Thoracic aorta (tissue), 2 donors: ENCODE measurements at regions not wholly inside any gene's neighbourhood (a gene's known extent, or its start where the extent isn't known, plus 50 kb on each side); places are given as distances from the start of the nearest gene placed in this dataset.

Experiments
- ATAC-seq: fragments of 150-250 bp; one replicate; pipeline ENCODE4 v1.8.0; 2017; ENCODE audit warnings: low read depth; ENCODE audit not compliant: insufficient number of reproducible peaks, low FRiP score
- DNase-seq: peaks from one replicate; pipeline ENCODE4 v3.0.0-alpha.2; 2020; ENCODE audit warnings: low spot score
- H3K27ac ChIP-seq, 2 donors: fragments of 200-600 bp; sonication (generic); 1 replicate in 1 of 2; 2 replicates in 1 of 2; pipeline ENCODE4 v1.5.1; 2016; ENCODE audit warnings: mild to moderate bottlenecking in 2 of 2, moderate library complexity in 2 of 2
- H3K27me3 ChIP-seq: fragments of 200-600 bp; sonication (generic); replicated peaks from 2 replicates; pipeline ENCODE4 v1.6.0; 2016; ENCODE audit warnings: mild to moderate bottlenecking; ENCODE audit not compliant: insufficient read depth
- H3K36me3 ChIP-seq: fragments of 200-600 bp; sonication (generic); one replicate; pipeline ENCODE4 v1.5.1; 2016
- H3K4me1 ChIP-seq, 2 donors: fragments of 200-600 bp; sonication (generic); 1 replicate in 1 of 2; 2 replicates in 1 of 2; pipeline versions ENCODE4 v1.5.1 to v1.6.0; 2016; ENCODE audit warnings: low read depth in 2 of 2, mild to moderate bottlenecking in 1 of 2; ENCODE audit not compliant: control insufficient read depth in 1 of 2
- H3K4me3 ChIP-seq: fragments of 200-600 bp; sonication (generic); 2 replicates; pipeline ENCODE4 v1.5.1; 2016; ENCODE audit warnings: mild to moderate bottlenecking
- H3K9me3 ChIP-seq: fragments of 200-600 bp; sonication (generic); 2 replicates; pipeline ENCODE4 v1.5.1; 2016
- CTCF ChIP-seq: fragments of 200-600 bp; sonication (generic); IDR thresholded peaks from one replicate; pipeline ENCODE4 v1.5.1; 2019; ENCODE audit warnings: antibody characterized with exemption

- Histone ChIP-seq H3K27me3 (no peaks in the 10 kb centered on the region), H3K27ac (no peak overlapping the region), H3K4me3 (no peak overlapping the region), H3K9me3 (peaks cover 3% of the 10 kb centered on the region), H3K36me3 (no peaks in the 10 kb centered on the region), H3K4me1 (no peaks in the 10 kb centered on the region)
- no peak for ATAC-seq
- TF ChIP-seq CTCF, result no peak
- no peak for DNase-seq
Measured at GRCh38 chr10:130472236-130472635, 336.0 kb downstream of the GLRX3 start.

GRCh38 chr10:130474591-130474990, 338.4 kb downstream of the GLRX3 start:
- Histone ChIP-seq H3K27me3 (no peaks in the 10 kb centered on the region), H3K4me3 (no peak overlapping the region), H3K27ac (no peak overlapping the region), H3K4me1 (no peaks in the 10 kb centered on the region), H3K36me3 (no peaks in the 10 kb centered on the region), H3K9me3 (no peaks in the 10 kb centered on the region)
- no peak for DNase-seq
- no peak for ATAC-seq
- TF ChIP-seq CTCF, result no peak

GRCh38 chr10:130477360-130477759, 341.2 kb downstream of the GLRX3 start:
- ATAC-seq (no peak), DNase-seq (no peak)
- Histone ChIP-seq H3K9me3 (no peaks in the 10 kb centered on the region), H3K36me3 (no peaks in the 10 kb centered on the region), H3K4me3 (no peak overlapping the region), H3K27me3 (no peaks in the 10 kb centered on the region), H3K27ac (no peak overlapping the region), H3K4me1 (no peaks in the 10 kb centered on the region)
- no peak for TF ChIP-seq CTCF

GRCh38 chr10:130479146-130479545, 343.0 kb downstream of the GLRX3 start:
- no peak for ATAC-seq
- no peak for DNase-seq
- no peak for TF ChIP-seq CTCF

DNA sequence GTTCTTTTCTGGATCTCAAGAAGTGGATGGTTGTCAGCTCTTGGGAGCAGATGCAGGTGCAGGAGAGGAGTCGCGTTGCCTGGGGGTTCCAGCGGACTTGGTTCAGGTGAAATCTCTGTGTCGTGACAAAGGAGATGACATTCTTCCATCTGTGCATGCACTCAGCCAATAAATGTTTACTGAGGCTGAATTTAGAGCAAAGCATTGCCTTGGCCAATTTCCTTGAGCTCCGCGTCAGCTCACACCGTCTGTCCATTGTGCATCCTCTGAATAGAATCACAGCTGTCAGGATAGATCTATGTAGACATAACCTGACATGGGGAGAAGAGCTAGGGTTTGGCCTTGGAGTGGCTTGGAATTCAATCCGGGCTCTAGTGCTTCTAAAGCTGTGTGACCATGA, 343.7 kb downstream of the GLRX3 start:
- no peak overlapping the region for H3K4me3 ChIP-seq
- H3K36me3 ChIP-seq, result no peaks in the 10 kb centered on the region
- ATAC-seq (no peak), DNase-seq (no peak)
- no peaks in the 10 kb centered on the region for H3K4me1 ChIP-seq
- no peaks in the 10 kb centered on the region for H3K27me3 ChIP-seq
- no peaks in the 10 kb centered on the region for H3K9me3 ChIP-seq
- no peak for TF ChIP-seq CTCF
- no peak overlapping the region for H3K27ac ChIP-seq

More at GRCh38 chr10:130479146-130479545, 343.0 kb downstream of the GLRX3 start:
- Histone ChIP-seq H3K27ac (no peak overlapping the region), H3K4me3 (no peak overlapping the region), H3K27me3 (no peaks in the 10 kb centered on the region), H3K36me3 (no peaks in the 10 kb centered on the region), H3K4me1 (no peaks in the 10 kb centered on the region), H3K9me3 (no peaks in the 10 kb centered on the region)
